Neural cell (in vitro differentiated cells): ENCODE measurements at regions not wholly inside any gene's neighbourhood (a gene's known extent, or its start where the extent isn't known, plus 50 kb on each side); places are given as distances from the start of the nearest gene placed in this dataset.

ENCODE experiments used
- H2AFZ ChIP-seq: fragments of 200-600, 300-800 bp; sonication (generic), shearing (Covaris generic); 2 replicates; pipeline ENCODE4 v1.6.0; 2014; ENCODE audit warnings: low read depth, mild to moderate bottlenecking, antibody characterized with exemption, low read length, moderate library complexity
- H3F3A ChIP-seq: fragments of 200-600 bp; shearing (Covaris generic); 2 replicates; pipeline ENCODE4 v1.6.1; 2016; ENCODE audit warnings: mild to moderate bottlenecking, moderate library complexity, mixed read lengths, antibody characterized with exemption, low read length; ENCODE audit not compliant: insufficient read depth, poor library complexity, severe bottlenecking
- H3K27ac ChIP-seq: fragments of 200-600, 300-800 bp; sonication (generic), shearing (Covaris generic); 2 replicates; pipeline ENCODE4 v1.5.1; 2014; ENCODE audit warnings: mild to moderate bottlenecking, low read length, moderate library complexity
- H3K27me3 ChIP-seq: fragments of 300-800, 200-600 bp; sonication (generic), shearing (Covaris generic); 2 replicates; pipeline ENCODE4 v1.6.0; 2014; ENCODE audit warnings: mild to moderate bottlenecking, low read depth, low read length, moderate library complexity; ENCODE audit not compliant: insufficient read depth
- H3K36me3 ChIP-seq: fragments of 300-800, 200-600 bp; sonication (generic), shearing (Covaris generic); 2 replicates; pipeline ENCODE4 v1.5.1; 2014; ENCODE audit warnings: mild to moderate bottlenecking, antibody characterized with exemption, low read length, moderate library complexity; ENCODE audit not compliant: insufficient read depth
- H3K4me2 ChIP-seq: fragments of 300-800, 200-600 bp; sonication (generic), shearing (Covaris generic); 2 replicates; pipeline ENCODE4 v1.6.0; 2014; ENCODE audit warnings: mild to moderate bottlenecking, low read length
- H3K4me3 ChIP-seq: fragments of 300-800, 200-600 bp; sonication (generic), shearing (Covaris generic); 2 replicates; pipeline ENCODE4 v1.5.1; 2014; ENCODE audit warnings: mild to moderate bottlenecking, low read length, moderate library complexity
- H3K79me2 ChIP-seq: fragments of 200-600 bp; shearing (Covaris generic); replicated peaks from 2 replicates; pipeline ENCODE4 v1.6.0; 2014; ENCODE audit warnings: mild to moderate bottlenecking, low read length, moderate library complexity; ENCODE audit not compliant: insufficient read depth
- H3K9ac ChIP-seq: fragments of 300-800, 200-600 bp; sonication (generic), shearing (Covaris generic); 2 replicates; pipeline ENCODE4 v1.6.1; 2016; ENCODE audit warnings: mild to moderate bottlenecking, low read length, mixed read lengths
- H3K9me2 ChIP-seq: fragments of 200-600 bp; shearing (Covaris generic); 2 replicates; pipeline ENCODE4 v1.6.1; 2016; ENCODE audit warnings: mild to moderate bottlenecking, low read length, mixed read lengths; ENCODE audit not compliant: insufficient read depth
- H3K9me3 ChIP-seq: fragments of 200-600, 300-800 bp; sonication (generic), shearing (Covaris generic); 2 replicates; pipeline ENCODE4 v1.6.1; 2016; ENCODE audit warnings: mild to moderate bottlenecking, mixed run types, low read length, moderate library complexity, mixed read lengths
- H4K20me1 ChIP-seq: fragments of 200-600 bp; shearing (Covaris generic); 2 replicates; pipeline ENCODE4 v1.6.1; 2016; ENCODE audit warnings: mild to moderate bottlenecking, mixed run types; ENCODE audit not compliant: insufficient read depth
- CTCF ChIP-seq: fragments of 450-650 bp; IDR thresholded peaks from 2 replicates; pipeline ENCODE4 v1.5.1; 2014; ENCODE audit warnings: antibody characterized with exemption, mild to moderate bottlenecking, moderate library complexity; ENCODE audit not compliant: poor library complexity, severe bottlenecking
- EP300 ChIP-seq: fragments of 450-650 bp; conservative IDR thresholded peaks from 2 replicates; pipeline ENCODE4 v1.6.1; 2014; ENCODE audit warnings: antibody characterized with exemption, mild to moderate bottlenecking, moderate library complexity; ENCODE audit not compliant: poor library complexity, severe bottlenecking
- EZH2 ChIP-seq: fragments of 200-600, 300-800 bp; shearing (Covaris generic), sonication (generic); IDR thresholded peaks from 2 replicates; pipeline ENCODE4 v1.6.1; 2014; ENCODE audit warnings: antibody characterized with exemption, low read length, borderline replicate concordance, mild to moderate bottlenecking; ENCODE audit not compliant: insufficient read depth, poor library complexity, severe bottlenecking
- MXI1 ChIP-seq: fragments of 450-650 bp; conservative IDR thresholded peaks from 2 replicates; pipeline ENCODE4 v1.6.1; 2014; ENCODE audit warnings: antibody characterized with exemption, mild to moderate bottlenecking; ENCODE audit not compliant: poor library complexity, severe bottlenecking
- POLR2AphosphoS5 ChIP-seq: IDR thresholded peaks from 2 replicates; pipeline ENCODE4 v1.6.1; 2012
- RAD21 ChIP-seq: fragments of 450-650 bp; conservative IDR thresholded peaks from 2 replicates; pipeline ENCODE4 v1.6.1; 2014; ENCODE audit warnings: antibody characterized with exemption, mild to moderate bottlenecking, moderate library complexity
- REST ChIP-seq: IDR thresholded peaks from 2 replicates; pipeline ENCODE4 v1.6.1; 2012; ENCODE audit warnings: borderline replicate concordance
- SMC3 ChIP-seq: fragments of 450-650 bp; conservative IDR thresholded peaks from 2 replicates; pipeline ENCODE4 v1.6.1; 2014; ENCODE audit warnings: antibody characterized with exemption, mild to moderate bottlenecking, moderate library complexity; ENCODE audit not compliant: poor library complexity
- TAF1 ChIP-seq: IDR thresholded peaks from 2 replicates; pipeline ENCODE4 v1.6.1; 2012; ENCODE audit warnings: low read depth

GRCh38 chr9:93819905-93820304 is 135.2 kb downstream of the BARX1 start:
- TF ChIP-seq EZH2 = no peak
- no peak for TF ChIP-seq TAF1
- no peak for TF ChIP-seq SMC3
- TF ChIP-seq POLR2AphosphoS5 = no peak
- TF ChIP-seq REST = no peak
- TF ChIP-seq RAD21 = no peak
- no peak for TF ChIP-seq MXI1
- no peak for TF ChIP-seq EP300
- no peak for TF ChIP-seq CTCF
- Histone ChIP-seq H3K27me3 (no peaks in the 10 kb centered on the region), H4K20me1 (no peaks in the 10 kb centered on the region), H3K79me2 (no peaks in the 10 kb centered on the region), H3K9me2 (no peaks in the 10 kb centered on the region), H3K36me3 (no peaks in the 10 kb centered on the region), H3K27ac (no peak overlapping the region), H3F3A (no peaks in the 10 kb centered on the region), H3K9ac (no peak overlapping the region), H3K4me3 (no peak overlapping the region), H2AFZ (no peak overlapping the region), H3K9me3 (no peaks in the 10 kb centered on the region), H3K4me2 (no peak overlapping the region)

- Histone ChIP-seq H3K4me2 (no peak overlapping the region), H3F3A (no peaks in the 10 kb centered on the region), H4K20me1 (no peaks in the 10 kb centered on the region), H2AFZ (no peak overlapping the region), H3K27me3 (no peaks in the 10 kb centered on the region), H3K27ac (no peak overlapping the region), H3K79me2 (no peaks in the 10 kb centered on the region), H3K9me3 (no peaks in the 10 kb centered on the region), H3K9ac (no peak overlapping the region), H3K9me2 (no peaks in the 10 kb centered on the region), H3K4me3 (no peak overlapping the region), H3K36me3 (no peaks in the 10 kb centered on the region)
- TF ChIP-seq CTCF (no peak), MXI1 (no peak), EP300 (no peak), EZH2 (no peak), POLR2AphosphoS5 (no peak), SMC3 (no peak), TAF1 (no peak), RAD21 (no peak)
These were observed 136.2 kb downstream of the BARX1 start for GRCh38 chr9:93818827-93819472.
